ENCODE measurements at regions not wholly inside any gene's neighbourhood (a gene's known extent, or its start where the extent isn't known, plus 50 kb on each side); places are given as distances from the start of the nearest gene placed in this dataset.
A peak's percentile ranks its signal among the peaks of the same experiment; 100 is the strongest.

GRCh38 chr12:102781117-102781516, 135.9 kb downstream of the PAH start:
- no peaks in the 10 kb centered on the region for H3K36me3 Mint-ChIP-seq (ENCODE audit: low read depth)
- no peaks in the 10 kb centered on the region for H3K4me1 Mint-ChIP-seq
- H3K27me3 Mint-ChIP-seq = no peaks in the 10 kb centered on the region
- POLR2A ChIA-PET = no interaction called here
- H3K27ac Mint-ChIP-seq = no peak overlapping the region
- H3K4me3 Mint-ChIP-seq = no peak overlapping the region
- H3K9me3 Mint-ChIP-seq = no peaks in the 10 kb centered on the region
- no peak for DNase-seq
- CTCF ChIA-PET = no interaction called here

- Mint-ChIP-seq H3K36me3 (ENCODE audit: low read depth) (no peaks in the 10 kb centered on the region), H3K27ac (no peak overlapping the region), H3K27me3 (no peaks in the 10 kb centered on the region), H3K4me1 (no peaks in the 10 kb centered on the region), H3K9me3 (no peaks in the 10 kb centered on the region), H3K4me3 (no peak overlapping the region)
- DNase-seq = no peak
- POLR2A ChIA-PET = no interaction called here
- CTCF ChIA-PET = no interaction called here
Measured at GRCh38 chr12:102776041-102776440, 141.0 kb downstream of the PAH start.

GRCh38 chr12:102769323-102769916, 147.6 kb downstream of the PAH start:
- Mint-ChIP-seq H3K4me1 (no peaks in the 10 kb centered on the region), H3K9me3 (no peaks in the 10 kb centered on the region), H3K27me3 (peaks cover 2% of the 10 kb centered on the region), H3K27ac (no peak overlapping the region), H3K36me3 (ENCODE audit: low read depth) (no peaks in the 10 kb centered on the region), H3K4me3 (no peak overlapping the region)
- POLR2A ChIA-PET = no interaction called here
- DNase-seq = peak; percentile 35
- CTCF ChIA-PET = no interaction called here

- DNase-seq = no peak
- Mint-ChIP-seq H3K9me3 (no peaks in the 10 kb centered on the region), H3K36me3 (ENCODE audit: low read depth) (no peaks in the 10 kb centered on the region), H3K27me3 (peaks cover 2% of the 10 kb centered on the region), H3K4me1 (no peaks in the 10 kb centered on the region), H3K4me3 (no peak overlapping the region), H3K27ac (no peak overlapping the region)
- ChIA-PET CTCF (no interaction called here), POLR2A (interaction anchor here (0.6 kb wide), 1 partner anchor 646 kb away, joined by 3 read pairs; no protein-coding TSS in a partner anchor)
Measured at GRCh38 chr12:102766961-102767360, 150.1 kb downstream of the PAH start.

- no peak for DNase-seq
- Mint-ChIP-seq H3K27me3 (peaks cover 2% of the 10 kb centered on the region), H3K4me3 (no peak overlapping the region), H3K4me1 (no peaks in the 10 kb centered on the region), H3K27ac (no peak overlapping the region), H3K36me3 (ENCODE audit: low read depth) (no peaks in the 10 kb centered on the region), H3K9me3 (no peaks in the 10 kb centered on the region)
- ChIA-PET CTCF (no interaction called here), POLR2A (no interaction called here)
Measured at GRCh38 chr12:102765736-102766135, 151.3 kb downstream of the PAH start.

GRCh38 chr12:102763471-102763870, 153.6 kb downstream of the PAH start:
- no peak overlapping the region for H3K27ac Mint-ChIP-seq
- no peaks in the 10 kb centered on the region for H3K36me3 Mint-ChIP-seq (ENCODE audit: low read depth)
- ChIA-PET CTCF (no interaction called here), POLR2A (no interaction called here)
- H3K27me3 Mint-ChIP-seq = peaks cover 2% of the 10 kb centered on the region
- no peaks in the 10 kb centered on the region for H3K4me1 Mint-ChIP-seq
- no peak overlapping the region for H3K4me3 Mint-ChIP-seq
- H3K9me3 Mint-ChIP-seq = no peaks in the 10 kb centered on the region
- no peak for DNase-seq

- Mint-ChIP-seq H3K27ac (no peak overlapping the region), H3K4me3 (no peak overlapping the region), H3K27me3 (peaks cover 2% of the 10 kb centered on the region), H3K4me1 (no peaks in the 10 kb centered on the region), H3K36me3 (ENCODE audit: low read depth) (no peaks in the 10 kb centered on the region), H3K9me3 (no peaks in the 10 kb centered on the region)
- ChIA-PET POLR2A (no interaction called here), CTCF (interaction anchor here (0.5 kb wide), 1 partner anchor 536 kb away, joined by 3 read pairs; no protein-coding TSS in a partner anchor)
- no peak for DNase-seq
Measured at GRCh38 chr12:102763061-102763460, 154.0 kb downstream of the PAH start.

- Mint-ChIP-seq H3K36me3 (ENCODE audit: low read depth) (no peaks in the 10 kb centered on the region), H3K4me3 (no peak overlapping the region), H3K4me1 (no peaks in the 10 kb centered on the region), H3K27ac (no peak overlapping the region), H3K9me3 (no peaks in the 10 kb centered on the region), H3K27me3 (no peaks in the 10 kb centered on the region)
- no peak for DNase-seq
- POLR2A ChIA-PET = no interaction called here
- CTCF ChIA-PET = no interaction called here
Measured at GRCh38 chr12:102760322-102760721, 156.7 kb downstream of the PAH start.

GRCh38 chr12:102759466-102759865, 157.6 kb downstream of the PAH start:
- H3K27me3 Mint-ChIP-seq = no peaks in the 10 kb centered on the region
- CTCF ChIA-PET = no interaction called here
- no peaks in the 10 kb centered on the region for H3K4me1 Mint-ChIP-seq
- no peak for DNase-seq
- no peaks in the 10 kb centered on the region for H3K9me3 Mint-ChIP-seq
- no peak overlapping the region for H3K4me3 Mint-ChIP-seq
- POLR2A ChIA-PET = no interaction called here
- no peak overlapping the region for H3K27ac Mint-ChIP-seq
- H3K36me3 Mint-ChIP-seq (ENCODE audit: low read depth) = no peaks in the 10 kb centered on the region

GRCh38 chr12:102757882-102758226, 159.2 kb downstream of the PAH start:
- Mint-ChIP-seq H3K27ac (no peak overlapping the region), H3K36me3 (ENCODE audit: low read depth) (no peaks in the 10 kb centered on the region), H3K27me3 (no peaks in the 10 kb centered on the region), H3K4me1 (no peaks in the 10 kb centered on the region), H3K4me3 (no peak overlapping the region), H3K9me3 (no peaks in the 10 kb centered on the region)
- ChIA-PET CTCF (no interaction called here), POLR2A (no interaction called here)
- DNase-seq = no peak

- Mint-ChIP-seq H3K36me3 (ENCODE audit: low read depth) (no peaks in the 10 kb centered on the region), H3K27ac (no peak overlapping the region), H3K4me3 (no peak overlapping the region), H3K27me3 (no peaks in the 10 kb centered on the region), H3K9me3 (no peaks in the 10 kb centered on the region), H3K4me1 (no peaks in the 10 kb centered on the region)
- DNase-seq = no peak
- ChIA-PET CTCF (no interaction called here), POLR2A (no interaction called here)
Measured at GRCh38 chr12:102757154-102757881, 159.7 kb downstream of the PAH start.

GRCh38 chr12:102756530-102756929, 160.5 kb downstream of the PAH start:
- Mint-ChIP-seq H3K36me3 (ENCODE audit: low read depth) (no peaks in the 10 kb centered on the region), H3K27me3 (no peaks in the 10 kb centered on the region), H3K9me3 (no peaks in the 10 kb centered on the region), H3K4me3 (no peak overlapping the region), H3K4me1 (no peaks in the 10 kb centered on the region), H3K27ac (no peak overlapping the region)
- no peak for DNase-seq
- ChIA-PET CTCF (no interaction called here), POLR2A (no interaction called here)

- no peak for DNase-seq
- POLR2A ChIA-PET = no interaction called here
- H3K27me3 Mint-ChIP-seq = no peaks in the 10 kb centered on the region
- H3K27ac Mint-ChIP-seq = no peak overlapping the region
- H3K4me1 Mint-ChIP-seq = no peaks in the 10 kb centered on the region
- H3K4me3 Mint-ChIP-seq = no peak overlapping the region
- CTCF ChIA-PET = no interaction called here
- no peaks in the 10 kb centered on the region for H3K9me3 Mint-ChIP-seq
- H3K36me3 Mint-ChIP-seq (ENCODE audit: low read depth) = no peaks in the 10 kb centered on the region
Measured at GRCh38 chr12:102755266-102755665, 161.8 kb downstream of the PAH start.

- no peaks in the 10 kb centered on the region for H3K4me1 Mint-ChIP-seq
- no peak overlapping the region for H3K4me3 Mint-ChIP-seq
- H3K9me3 Mint-ChIP-seq = no peaks in the 10 kb centered on the region
- no peaks in the 10 kb centered on the region for H3K27me3 Mint-ChIP-seq
- H3K27ac Mint-ChIP-seq = no peak overlapping the region
- DNase-seq = no peak
- H3K36me3 Mint-ChIP-seq (ENCODE audit: low read depth) = no peaks in the 10 kb centered on the region
- ChIA-PET CTCF (no interaction called here), POLR2A (no interaction called here)
Measured at GRCh38 chr12:102753802-102754201, 163.2 kb downstream of the PAH start.
